ENCODE measurements at regions not wholly inside any gene's neighbourhood (a gene's known extent, or its start where the extent isn't known, plus 50 kb on each side); places are given as distances from the start of the nearest gene placed in this dataset.

DNA sequence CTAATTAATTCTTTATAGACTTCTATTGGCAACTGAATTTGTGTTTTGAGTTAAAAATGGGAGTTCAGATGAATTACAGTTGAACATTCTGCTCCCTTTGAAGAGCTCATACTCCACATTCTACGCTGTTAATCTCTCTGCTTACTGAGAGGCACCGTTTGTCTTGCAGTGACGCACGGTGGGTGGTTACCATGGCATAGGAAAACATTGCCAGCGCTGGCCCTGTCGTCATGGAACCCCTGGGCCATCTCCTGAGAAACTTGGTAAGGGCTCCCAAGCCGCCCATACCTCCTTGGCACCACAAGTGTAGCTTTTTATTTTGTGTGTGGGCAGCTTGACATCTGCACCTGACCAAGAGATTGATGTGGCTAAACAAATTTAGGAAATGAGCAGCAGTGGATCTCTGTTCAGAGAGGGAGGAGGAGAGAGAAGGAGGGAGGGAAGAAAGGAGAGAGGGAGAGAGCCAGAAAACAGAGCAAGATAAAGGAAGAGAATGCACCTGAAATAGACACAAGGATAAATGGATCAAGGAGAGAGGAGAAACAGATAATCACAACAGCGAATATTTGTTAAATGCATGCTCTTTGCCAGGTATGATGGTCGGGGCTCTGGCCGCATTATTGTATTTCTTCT is 398.5 kb downstream of the HAPSTR1 start:
- TF ChIP-seq EZH2 (IDR thresholded peaks at IDR 0.05; ENCODE audit: borderline replicate concordance, low read depth, low read length, poor library complexity, severe bottlenecking), result no peak
- TF ChIP-seq, protein P1, sequence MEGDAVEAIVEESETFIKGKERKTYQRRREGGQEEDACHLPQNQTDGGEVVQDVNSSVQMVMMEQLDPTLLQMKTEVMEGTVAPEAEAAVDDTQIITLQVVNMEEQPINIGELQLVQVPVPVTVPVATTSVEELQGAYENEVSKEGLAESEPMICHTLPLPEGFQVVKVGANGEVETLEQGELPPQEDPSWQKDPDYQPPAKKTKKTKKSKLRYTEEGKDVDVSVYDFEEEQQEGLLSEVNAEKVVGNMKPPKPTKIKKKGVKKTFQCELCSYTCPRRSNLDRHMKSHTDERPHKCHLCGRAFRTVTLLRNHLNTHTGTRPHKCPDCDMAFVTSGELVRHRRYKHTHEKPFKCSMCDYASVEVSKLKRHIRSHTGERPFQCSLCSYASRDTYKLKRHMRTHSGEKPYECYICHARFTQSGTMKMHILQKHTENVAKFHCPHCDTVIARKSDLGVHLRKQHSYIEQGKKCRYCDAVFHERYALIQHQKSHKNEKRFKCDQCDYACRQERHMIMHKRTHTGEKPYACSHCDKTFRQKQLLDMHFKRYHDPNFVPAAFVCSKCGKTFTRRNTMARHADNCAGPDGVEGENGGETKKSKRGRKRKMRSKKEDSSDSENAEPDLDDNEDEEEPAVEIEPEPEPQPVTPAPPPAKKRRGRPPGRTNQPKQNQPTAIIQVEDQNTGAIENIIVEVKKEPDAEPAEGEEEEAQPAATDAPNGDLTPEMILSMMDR (conservative IDR thresholded peaks at IDR 0.05; ENCODE audit: low read depth, low read length), result no peak
